HuH-7.5 (cell line): ENCODE measurements at regions not wholly inside any gene's neighbourhood (a gene's known extent, or its start where the extent isn't known, plus 50 kb on each side); places are given as distances from the start of the nearest gene placed in this dataset.

ENCODE experiments used
- DNase-seq: peaks from one replicate; pipeline ENCODE4 v3.0.0; 2011; ENCODE audit warnings: low spot score

- no peak for DNase-seq
Observed at GRCh38 chr20:7257692-7258466, 490.4 kb downstream of the BMP2 start.

- DNase-seq: no peak
Observed at GRCh38 chr20:7262803-7263202, 495.3 kb downstream of the BMP2 start.

- DNase-seq: no peak
Observed at GRCh38 chr20:7264137-7264536, 496.7 kb downstream of the BMP2 start.

- DNase-seq: no peak
Observed at GRCh38 chr20:7269452-7269851, 502.0 kb downstream of the BMP2 start.

- DNase-seq: no peak
Observed at GRCh38 chr20:7272512-7272911, 505.0 kb downstream of the BMP2 start.

GRCh38 chr20:7274870-7275269 is 507.4 kb downstream of the BMP2 start:
- no peak for DNase-seq

- no peak for DNase-seq
Observed at GRCh38 chr20:7275645-7276237, 508.3 kb downstream of the BMP2 start.

GRCh38 chr20:7285918-7286556 is 518.6 kb downstream of the BMP2 start:
- DNase-seq: peak; percentile 18

GRCh38 chr20:7291323-7291943 is 523.9 kb downstream of the BMP2 start:
- no peak for DNase-seq

- DNase-seq: no peak
Observed at GRCh38 chr20:7291946-7292345, 524.5 kb downstream of the BMP2 start.

- DNase-seq: no peak
Observed at GRCh38 chr20:7294816-7295360, 527.4 kb downstream of the BMP2 start.

- DNase-seq: no peak
Observed at GRCh38 chr20:7301807-7302206, 534.3 kb downstream of the BMP2 start.

GRCh38 chr20:7302250-7302649 is 534.8 kb downstream of the BMP2 start:
- DNase-seq: no peak

- DNase-seq: no peak
Observed at GRCh38 chr20:7305976-7306375, 538.5 kb downstream of the BMP2 start.

GRCh38 chr20:7308163-7308562 is 540.7 kb downstream of the BMP2 start:
- no peak for DNase-seq

- DNase-seq: no peak
Observed at GRCh38 chr20:7313047-7313446, 545.6 kb downstream of the BMP2 start.

GRCh38 chr20:7323957-7324356 is 556.5 kb downstream of the BMP2 start:
- DNase-seq: no peak

- no peak for DNase-seq
Observed at GRCh38 chr20:7327810-7328209, 560.3 kb downstream of the BMP2 start.

GRCh38 chr20:7330850-7331249 is 563.4 kb downstream of the BMP2 start:
- DNase-seq: no peak

GRCh38 chr20:7332169-7332568 is 564.7 kb downstream of the BMP2 start:
- no peak for DNase-seq

GRCh38 chr20:7333841-7334240 is 566.4 kb downstream of the BMP2 start:
- DNase-seq: no peak

GRCh38 chr20:7346026-7346425 is 578.5 kb downstream of the BMP2 start:
- DNase-seq: no peak

- no peak for DNase-seq
Observed at GRCh38 chr20:7346562-7346961, 579.1 kb downstream of the BMP2 start.
